GM20000 (cell line): ENCODE measurements at regions not wholly inside any gene's neighbourhood (a gene's known extent, or its start where the extent isn't known, plus 50 kb on each side); places are given as distances from the start of the nearest gene placed in this dataset.

Source experiments
- DNase-seq: peaks from one replicate; pipeline ENCODE4 v3.0.0; 2012; ENCODE audit warnings: low spot score
- TF ChIP-seq, protein P1 (sequence below): IDR thresholded peaks from 2 replicates; pipeline ENCODE4 v1.5.1; 2012; ENCODE audit warnings: mild to moderate bottlenecking, control low read depth; ENCODE audit errors: extremely low read depth, missing control alignments

DNA sequence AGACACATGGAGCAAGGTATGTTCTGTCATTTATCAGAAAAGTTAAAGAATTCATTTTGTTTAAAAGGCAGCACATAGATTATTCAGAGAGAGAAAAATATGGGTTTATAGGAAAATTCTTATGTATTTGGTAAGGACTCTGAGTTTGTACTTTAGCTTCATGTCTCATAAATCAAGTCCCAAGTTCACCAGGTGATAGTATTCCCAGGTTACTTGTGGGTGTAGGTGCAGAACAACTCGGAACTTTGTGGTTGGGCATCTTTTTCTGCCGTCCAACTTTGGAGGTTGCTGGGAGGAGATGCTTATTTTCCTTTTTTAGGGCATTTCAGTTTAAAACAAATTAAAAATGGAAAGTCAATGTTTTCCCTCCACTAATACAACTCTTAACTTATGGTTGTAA lies 269.8 kb upstream of the DMRT1 start:
- no peak for DNase-seq

DNA sequence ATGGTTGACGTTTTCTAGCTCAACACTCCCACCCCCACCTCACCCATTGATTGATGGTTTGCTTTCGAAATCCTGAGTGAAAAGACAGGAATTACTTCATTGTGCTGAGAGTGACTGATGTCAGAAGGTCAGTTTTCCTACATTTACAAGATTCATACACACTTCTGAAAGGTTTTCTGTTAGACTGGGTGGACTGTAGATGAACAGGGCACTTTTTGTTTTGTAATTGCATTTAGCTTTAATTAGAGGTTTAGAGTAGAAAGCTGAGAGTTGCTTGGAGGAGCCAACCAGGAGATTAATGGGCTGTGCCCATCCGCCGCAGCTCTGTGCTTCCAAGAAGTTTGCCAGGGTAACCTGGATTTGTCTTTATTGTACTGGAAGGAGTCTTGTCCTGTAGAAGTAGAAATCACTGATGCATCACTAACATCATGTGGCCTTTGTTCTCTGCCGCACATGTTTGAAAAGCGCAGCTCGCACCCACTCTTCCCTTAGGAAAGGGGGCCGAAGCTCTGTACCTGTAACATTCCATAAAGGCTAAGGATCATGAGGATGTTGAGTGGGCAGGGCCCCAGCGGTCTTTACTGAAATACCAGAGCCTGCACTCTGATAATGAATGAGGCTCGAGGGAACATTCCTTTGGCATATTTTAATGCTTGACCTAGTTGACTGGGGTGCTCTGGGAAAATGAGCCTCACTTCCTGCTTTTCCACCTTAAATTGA lies 267.6 kb upstream of the DMRT1 start:
- DNase-seq, result no peak
- TF ChIP-seq, protein P1, sequence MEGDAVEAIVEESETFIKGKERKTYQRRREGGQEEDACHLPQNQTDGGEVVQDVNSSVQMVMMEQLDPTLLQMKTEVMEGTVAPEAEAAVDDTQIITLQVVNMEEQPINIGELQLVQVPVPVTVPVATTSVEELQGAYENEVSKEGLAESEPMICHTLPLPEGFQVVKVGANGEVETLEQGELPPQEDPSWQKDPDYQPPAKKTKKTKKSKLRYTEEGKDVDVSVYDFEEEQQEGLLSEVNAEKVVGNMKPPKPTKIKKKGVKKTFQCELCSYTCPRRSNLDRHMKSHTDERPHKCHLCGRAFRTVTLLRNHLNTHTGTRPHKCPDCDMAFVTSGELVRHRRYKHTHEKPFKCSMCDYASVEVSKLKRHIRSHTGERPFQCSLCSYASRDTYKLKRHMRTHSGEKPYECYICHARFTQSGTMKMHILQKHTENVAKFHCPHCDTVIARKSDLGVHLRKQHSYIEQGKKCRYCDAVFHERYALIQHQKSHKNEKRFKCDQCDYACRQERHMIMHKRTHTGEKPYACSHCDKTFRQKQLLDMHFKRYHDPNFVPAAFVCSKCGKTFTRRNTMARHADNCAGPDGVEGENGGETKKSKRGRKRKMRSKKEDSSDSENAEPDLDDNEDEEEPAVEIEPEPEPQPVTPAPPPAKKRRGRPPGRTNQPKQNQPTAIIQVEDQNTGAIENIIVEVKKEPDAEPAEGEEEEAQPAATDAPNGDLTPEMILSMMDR, result no peak

More for the DNA sequence above, 269.8 kb upstream of the DMRT1 start:
- TF ChIP-seq, protein P1, result no peak

DNA sequence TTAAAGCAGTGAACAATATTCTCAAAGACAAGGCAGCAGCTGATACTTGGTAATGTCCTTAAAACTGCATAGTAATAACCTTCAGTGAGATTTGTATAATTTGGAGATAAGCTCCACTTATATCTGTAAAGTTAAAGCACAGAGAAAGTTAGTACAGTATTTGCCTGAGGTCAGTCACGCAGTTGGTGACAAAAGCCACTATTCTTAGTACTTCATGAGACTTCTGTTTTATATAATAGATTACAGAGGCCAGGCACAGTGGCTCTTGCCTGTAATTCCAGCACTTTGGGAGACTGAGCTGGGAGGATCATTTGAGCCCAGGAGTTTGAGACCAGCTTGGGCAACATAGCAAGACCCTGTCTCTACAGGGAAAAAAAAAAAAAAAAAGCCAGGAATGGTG lies 266.4 kb upstream of the DMRT1 start:
- TF ChIP-seq, protein P1, result no peak
- DNase-seq, result no peak

DNA sequence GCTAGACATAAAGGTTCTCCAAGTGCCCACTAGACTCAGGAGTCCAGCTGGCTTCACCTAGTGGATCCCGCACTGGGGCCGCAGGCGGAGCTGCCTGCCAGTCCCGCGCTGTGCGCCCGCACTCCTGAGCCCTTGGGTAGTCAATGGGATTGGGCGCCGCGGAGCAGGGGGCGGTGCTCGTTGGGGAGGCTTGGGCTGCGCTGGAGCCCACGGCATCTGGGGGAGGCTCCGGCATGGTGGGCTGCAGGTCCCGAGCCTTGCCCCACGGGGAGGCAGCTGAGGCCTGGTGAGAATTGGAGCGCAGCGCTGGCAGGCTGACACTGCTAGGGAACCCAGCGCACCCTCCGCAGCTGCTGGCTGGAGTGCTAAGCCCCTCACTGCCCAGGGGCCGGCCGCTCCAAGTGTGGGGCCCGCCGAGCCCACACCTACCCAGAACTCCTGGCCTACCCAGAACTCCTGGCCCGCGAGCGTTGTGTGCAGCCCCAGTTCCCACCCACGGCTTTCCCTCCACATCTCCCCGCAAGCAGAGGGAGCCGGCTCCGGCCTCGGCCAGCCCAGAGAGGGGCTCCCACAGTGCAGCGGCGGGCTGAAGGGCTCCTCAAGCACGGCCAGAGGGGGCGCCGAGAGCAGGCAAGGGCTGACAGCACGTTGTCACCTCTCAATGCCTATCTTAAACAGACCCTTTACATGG lies 260.7 kb upstream of the DMRT1 start:
- TF ChIP-seq, protein P1, result no peak
- no peak for DNase-seq

GRCh38 chr9:581673-582497 lies 259.6 kb upstream of the DMRT1 start:
- TF ChIP-seq, protein P1, result peak; percentile 6
- peak; percentile 44 for DNase-seq

DNA sequence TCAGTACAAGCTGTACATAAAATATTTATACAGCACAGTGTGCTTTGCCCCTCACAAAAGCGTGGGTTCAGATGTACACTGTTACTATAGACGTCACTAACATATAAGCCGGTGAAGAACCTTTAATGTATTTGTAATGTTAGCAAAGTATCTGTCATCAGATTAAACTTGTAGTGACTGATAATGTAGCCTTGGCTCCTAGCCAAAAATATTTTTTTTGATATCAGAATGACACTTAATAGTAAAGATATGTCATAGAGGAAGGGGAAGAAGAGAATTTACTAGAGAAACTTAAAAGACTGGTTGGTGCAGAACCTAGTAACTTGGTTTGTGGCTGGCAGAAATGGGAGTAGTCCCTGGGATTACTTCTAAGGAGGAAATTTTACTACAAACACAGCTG lies 258.7 kb upstream of the DMRT1 start:
- DNase-seq, result no peak
- TF ChIP-seq, protein P1, result no peak

- TF ChIP-seq, protein P1, result no peak
- DNase-seq, result no peak
Measured at GRCh38 chr9:587527-587926, 254.0 kb upstream of the DMRT1 start.
